HepG2 (cell line): ENCODE measurements at regions not wholly inside any gene's neighbourhood (a gene's known extent, or its start where the extent isn't known, plus 50 kb on each side); places are given as distances from the start of the nearest gene placed in this dataset.

Source experiments
- ATAC-seq: fragments of 200-7000 bp; cut with Tn5 transposase; 3 replicates; pipeline ENCODE4 v1.9.1; 2020; ENCODE audit warnings: mild to moderate bottlenecking, moderate library complexity
- BruUV-seq: library from RNA; stranded (reverse); fragments of 400-500 nt; replicated peaks from 2 replicates; lab custom pipeline; 2021; lab: Mats Ljungman, UMichigan
- CTCF ChIA-PET: fragments of 300-600 bp; formaldehyde crosslinking; extraction: SDS; loops from one replicate; lab custom pipeline; 2021; ENCODE audit warnings: low total read pairs, inconsistent platforms, low intra/inter-chr PET ratio; lab: Yijun Ruan, JAX
- POLR2A ChIA-PET: fragments of 350-600 bp; sonication (Branson Sonifier 250); formaldehyde crosslinking; loops from one replicate; lab custom pipeline; 2020; ENCODE audit warnings: antibody characterized with exemption, inconsistent platforms; lab: Yijun Ruan, JAX
- DNase-seq: peaks from one replicate; pipeline ENCODE4 v3.0.0-alpha.2; 2015; ENCODE audit warnings: low spot score
- FAIRE-seq: peaks from 3 replicates; lab custom pipeline; 2011; peaks lifted over from hg19 to GRCh38; lab: Jason Lieb, UNC
- H2AFZ ChIP-seq: one replicate; pipeline ENCODE4 v1.6.1; 2011; ENCODE audit warnings: low read length, inconsistent platforms
- H3K27ac ChIP-seq: fragments of 300-600 bp; 3 replicates; pipeline ENCODE4 v1.8.0; 2011; ENCODE audit warnings: mixed run types, mild to moderate bottlenecking, mixed read lengths, low read length, inconsistent platforms; ENCODE audit not compliant: insufficient read depth; ENCODE audit errors: extremely low read length
- H3K27me3 ChIP-seq, 2 experiments: fragments of 200-600 bp in 1 of 2; 2 replicates in 1 of 2; 3 replicates in 1 of 2; pipeline versions ENCODE4 v1.6.0 to v1.8.0; 2011; ENCODE audit warnings: low read length in 2 of 2, mild to moderate bottlenecking in 2 of 2, moderate library complexity in 2 of 2, inconsistent platforms in 1 of 2; ENCODE audit not compliant: insufficient read depth in 2 of 2, control insufficient read depth in 1 of 2
- H3K36me3 ChIP-seq, 2 experiments: fragments of 200-600 bp in 1 of 2; replicated peaks in 1 of 2; 2 replicates in 1 of 2; 3 replicates in 1 of 2; pipeline versions ENCODE4 v1.5.1 to v1.8.0; 2011; ENCODE audit warnings: low read length in 2 of 2, inconsistent platforms in 1 of 2; ENCODE audit not compliant: insufficient read depth in 2 of 2, control insufficient read depth in 1 of 2
- H3K4me1 ChIP-seq: 2 replicates; pipeline ENCODE4 v1.5.1; 2012; ENCODE audit warnings: low read length, inconsistent platforms; ENCODE audit not compliant: insufficient read depth
- H3K4me2 ChIP-seq: 2 replicates; pipeline ENCODE4 v1.6.0; 2011; ENCODE audit warnings: low read depth, low read length, inconsistent platforms
- H3K4me3 ChIP-seq, 3 experiments: fragments of 200-600 bp in 1 of 3; sonication (generic), shearing (Covaris generic) in 1 of 3; replicated peaks in 1 of 3; 2 replicates each; pipeline ENCODE4 v1.5.1; 2011 to 2016; ENCODE audit warnings: low read length in 3 of 3, inconsistent platforms in 2 of 3, low read depth in 2 of 3, mild to moderate bottlenecking in 2 of 3, control low read depth in 1 of 3, mixed read lengths in 1 of 3; ENCODE audit not compliant: insufficient read depth in 1 of 3
- H3K79me2 ChIP-seq: one replicate; pipeline ENCODE4 v1.6.1; 2011; ENCODE audit warnings: low read length, inconsistent platforms; ENCODE audit not compliant: insufficient read depth
- H3K9ac ChIP-seq: 2 replicates; pipeline ENCODE4 v1.6.0; 2011; ENCODE audit warnings: mild to moderate bottlenecking, low read depth, low read length, inconsistent platforms; ENCODE audit not compliant: insufficient read depth
- H3K9me3 ChIP-seq: 2 replicates; pipeline ENCODE4 v1.5.1; 2012; ENCODE audit warnings: mild to moderate bottlenecking, low read length
- H4K20me1 ChIP-seq: 2 replicates; pipeline ENCODE4 v1.6.0; 2011; ENCODE audit warnings: inconsistent platforms, mild to moderate bottlenecking, low read length, moderate library complexity; ENCODE audit not compliant: insufficient read depth
- HIVEP1 ChIP-seq: sonication (generic); formaldehyde crosslinking; IDR thresholded peaks from 2 replicates; pipeline ENCODE4 v1.4.0; 2020; ENCODE audit warnings: mild to moderate bottlenecking, missing genetic modification reagents
- HOXA3 ChIP-seq: sonication (generic); formaldehyde crosslinking; IDR thresholded peaks from 2 replicates; pipeline ENCODE4 v1.5.0; 2020; ENCODE audit warnings: missing genetic modification reagents
- JUND ChIP-seq: sonication (generic); formaldehyde crosslinking; IDR thresholded peaks from 2 replicates; pipeline ENCODE4 v1.8.0; 2022; ENCODE audit warnings: mild to moderate bottlenecking, missing genetic modification reagents
- LRRFIP1 ChIP-seq: sonication (generic); formaldehyde crosslinking; conservative IDR thresholded peaks from 2 replicates; pipeline ENCODE4 v1.4.0; 2020; ENCODE audit warnings: missing genetic modification reagents
- MAFF ChIP-seq: IDR thresholded peaks from 2 replicates; pipeline ENCODE4 v1.6.1; 2011; ENCODE audit warnings: low read depth, low read length, improper control_type of control experiment
- MAFK ChIP-seq, 2 experiments: IDR thresholded peaks in 1 of 2; conservative IDR thresholded peaks in 1 of 2; 2 replicates each; pipeline ENCODE4 v1.6.1; 2011; ENCODE audit warnings: improper control_type of control experiment in 2 of 2, low read length in 2 of 2
- MLLT10 ChIP-seq: sonication (generic); formaldehyde crosslinking; IDR thresholded peaks from 2 replicates; pipeline ENCODE4 v1.4.0; 2020; ENCODE audit warnings: missing genetic modification reagents
- REL ChIP-seq: sonication (generic); formaldehyde crosslinking; conservative IDR thresholded peaks from 2 replicates; pipeline ENCODE4 v1.8.0; 2022; ENCODE audit warnings: mild to moderate bottlenecking, missing genetic modification reagents, moderate library complexity
- ZNF850 ChIP-seq: sonication (generic); formaldehyde crosslinking; conservative IDR thresholded peaks from 2 replicates; pipeline ENCODE4 v1.9.0; 2021; ENCODE audit warnings: mild to moderate bottlenecking, missing genetic modification reagents
- WGBS: methylation state at CpG from one replicate; pipeline ENCODE4 v1.1.6; 2017; ENCODE audit warnings: low lambda C conversion rate; 5-methylcytosine and 5-hydroxymethylcytosine counted together
- in situ Hi-C: cut with HindIII; loops from 2 replicates; pipeline ENCODE4 v1.10.0; 2017; ENCODE audit warnings: low pct_unique_long_range_greater_than_20kb; ENCODE audit not compliant: extremely low pct_ligation_motif_present
- intact Hi-C: fragments of 100-400 bp; cut with micrococcal nuclease; formaldehyde crosslinking; loops from one replicate; pipeline ENCODE4 v1.10.0; 2022; ENCODE audit not compliant: unreplicated experiment
- TF ChIP-seq, protein P1 (sequence below): sonication (generic); formaldehyde crosslinking; IDR thresholded peaks from 2 replicates; pipeline ENCODE4 v1.4.0; 2020; ENCODE audit warnings: low read depth, mild to moderate bottlenecking, missing genetic modification reagents
- TF ChIP-seq, protein P2 (sequence below), 2 experiments: sonication (generic) in 1 of 2; formaldehyde crosslinking in 1 of 2; IDR thresholded peaks; 2 replicates each; pipeline versions ENCODE4 v1.4.0 to v1.6.1; 2016 to 2020; ENCODE audit warnings: borderline replicate concordance in 1 of 2, low read depth in 1 of 2, mild to moderate bottlenecking in 1 of 2, missing genetic modification reagents in 1 of 2

- no peak overlapping the region for H3K27ac ChIP-seq
- TF ChIP-seq MAFK (conservative IDR thresholded peaks at IDR 0.05 in 1 of 2, IDR thresholded peaks at IDR 0.05 in 1 of 2; ENCODE audit: low read length in 2 of 2) (peak; percentile 27 to 42; a peak in 3 of 4 replicates), REL (no peak), MAFF (0 out of 2 replicates have a peak, but pooled peaks have one; percentile 10)
- H3K27me3 ChIP-seq: no peaks in the 10 kb centered on the region
- WGBS: 6% methylated on average over 1 of the region's 1 CpG
- no peaks in the 10 kb centered on the region for H3K79me2 ChIP-seq
- H4K20me1 ChIP-seq: no peaks in the 10 kb centered on the region
- H3K9me3 ChIP-seq: no peaks in the 10 kb centered on the region
- no TSS peak for BruUV-seq
- POLR2A ChIA-PET: no interaction called here
- H3K4me3 ChIP-seq: no peak overlapping the region
- H3K9ac ChIP-seq: no peak overlapping the region
- H3K4me1 ChIP-seq: no peaks in the 10 kb centered on the region
- H3K36me3 ChIP-seq: no peaks in the 10 kb centered on the region
- no peak overlapping the region for H2AFZ ChIP-seq
- in situ Hi-C loops: no loop called here
- DNase-seq (no peak), FAIRE-seq (no peak), ATAC-seq (no peak)
- H3K4me2 ChIP-seq: no peak overlapping the region
- CTCF ChIA-PET: no interaction called here
- intact Hi-C loops: no loop called here
Measured at GRCh38 chr2:41199334-41199733, 747.4 kb upstream of the SLC8A1 start.

GRCh38 chr2:41204315-41204714, 752.4 kb upstream of the SLC8A1 start:
- no peak for FAIRE-seq
- no peak for DNase-seq
- Histone ChIP-seq H3K4me3 (no peak overlapping the region), H3K27me3 (no peaks in the 10 kb centered on the region), H3K79me2 (no peaks in the 10 kb centered on the region), H3K27ac (no peak overlapping the region), H2AFZ (no peak overlapping the region), H3K9ac (no peak overlapping the region), H3K4me2 (no peak overlapping the region), H3K9me3 (no peaks in the 10 kb centered on the region), H4K20me1 (no peaks in the 10 kb centered on the region), H3K36me3 (no peaks in the 10 kb centered on the region), H3K4me1 (no peaks in the 10 kb centered on the region)
- no TSS peak for BruUV-seq
- ChIA-PET POLR2A (no interaction called here), CTCF (no interaction called here)
- intact Hi-C loops: no loop called here
- WGBS: 1% methylated on average over 3 of the region's 3 CpGs
- ATAC-seq: no peak
- in situ Hi-C loops: no loop called here
- no peak for TF ChIP-seq HIVEP1 (CRISPR knock-in tag)
- TF ChIP-seq, protein P1, sequence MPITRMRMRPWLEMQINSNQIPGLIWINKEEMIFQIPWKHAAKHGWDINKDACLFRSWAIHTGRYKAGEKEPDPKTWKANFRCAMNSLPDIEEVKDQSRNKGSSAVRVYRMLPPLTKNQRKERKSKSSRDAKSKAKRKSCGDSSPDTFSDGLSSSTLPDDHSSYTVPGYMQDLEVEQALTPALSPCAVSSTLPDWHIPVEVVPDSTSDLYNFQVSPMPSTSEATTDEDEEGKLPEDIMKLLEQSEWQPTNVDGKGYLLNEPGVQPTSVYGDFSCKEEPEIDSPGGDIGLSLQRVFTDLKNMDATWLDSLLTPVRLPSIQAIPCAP: no peak
- no peak for TF ChIP-seq MLLT10 (CRISPR knock-in tag)
- no peak for TF ChIP-seq JUND (CRISPR knock-in tag)
- TF ChIP-seq, protein P2, sequence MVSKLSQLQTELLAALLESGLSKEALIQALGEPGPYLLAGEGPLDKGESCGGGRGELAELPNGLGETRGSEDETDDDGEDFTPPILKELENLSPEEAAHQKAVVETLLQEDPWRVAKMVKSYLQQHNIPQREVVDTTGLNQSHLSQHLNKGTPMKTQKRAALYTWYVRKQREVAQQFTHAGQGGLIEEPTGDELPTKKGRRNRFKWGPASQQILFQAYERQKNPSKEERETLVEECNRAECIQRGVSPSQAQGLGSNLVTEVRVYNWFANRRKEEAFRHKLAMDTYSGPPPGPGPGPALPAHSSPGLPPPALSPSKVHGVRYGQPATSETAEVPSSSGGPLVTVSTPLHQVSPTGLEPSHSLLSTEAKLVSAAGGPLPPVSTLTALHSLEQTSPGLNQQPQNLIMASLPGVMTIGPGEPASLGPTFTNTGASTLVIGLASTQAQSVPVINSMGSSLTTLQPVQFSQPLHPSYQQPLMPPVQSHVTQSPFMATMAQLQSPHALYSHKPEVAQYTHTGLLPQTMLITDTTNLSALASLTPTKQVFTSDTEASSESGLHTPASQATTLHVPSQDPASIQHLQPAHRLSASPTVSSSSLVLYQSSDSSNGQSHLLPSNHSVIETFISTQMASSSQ (IDR thresholded peaks at IDR 0.05; ENCODE audit: low read depth): no peak
- TF ChIP-seq, protein P2 (CRISPR knock-in tag; IDR thresholded peaks at IDR 0.05; ENCODE audit: borderline replicate concordance): no peak
- TF ChIP-seq HOXA3 (CRISPR knock-in tag): no peak
- no peak for TF ChIP-seq LRRFIP1 (CRISPR knock-in tag)
- no peak for TF ChIP-seq ZNF850 (CRISPR knock-in tag)
